Testis (tissue), 2 donors: ENCODE measurements at regions not wholly inside any gene's neighbourhood (a gene's known extent, or its start where the extent isn't known, plus 50 kb on each side); places are given as distances from the start of the nearest gene placed in this dataset.

Experiments used
- POLR2A ChIP-seq: fragments of 450-650 bp; IDR thresholded peaks from one replicate; pipeline ENCODE4 v1.6.1; 2017; ENCODE audit warnings: antibody characterized with exemption, mild to moderate bottlenecking, moderate library complexity
- TF ChIP-seq, protein P1 (sequence below), 3 experiments: fragments of 450-650 bp in 2 of 3; fragments of 200-600 bp in 1 of 3; sonication (generic) in 1 of 3; IDR thresholded peaks; one replicate each; pipeline ENCODE4 v1.5.1; 2016 to 2019; ENCODE audit warnings: antibody characterized with exemption in 3 of 3, mild to moderate bottlenecking in 2 of 3, moderate library complexity in 1 of 3

DNA sequence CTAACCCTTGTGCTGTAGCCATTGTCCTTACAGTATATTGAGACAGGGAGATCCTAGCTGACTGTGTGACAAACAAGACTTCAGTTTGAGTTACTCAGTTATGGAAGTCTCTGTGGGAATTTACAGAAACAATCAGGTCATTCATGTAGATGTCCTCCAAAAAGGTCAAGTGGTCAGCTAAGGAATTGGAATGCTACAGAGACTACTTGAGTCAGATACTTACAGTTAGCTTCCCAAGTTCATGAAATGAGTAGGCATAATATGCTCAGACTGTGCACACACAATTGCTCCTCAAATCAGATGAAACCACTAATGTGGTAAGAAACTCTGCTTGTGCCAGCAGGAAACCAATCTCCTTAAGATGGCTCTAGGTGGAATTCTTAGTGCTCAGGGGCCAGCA is 985.7 kb downstream of the NSUN3 start:
- TF ChIP-seq POLR2A = no peak
- TF ChIP-seq, protein P1, sequence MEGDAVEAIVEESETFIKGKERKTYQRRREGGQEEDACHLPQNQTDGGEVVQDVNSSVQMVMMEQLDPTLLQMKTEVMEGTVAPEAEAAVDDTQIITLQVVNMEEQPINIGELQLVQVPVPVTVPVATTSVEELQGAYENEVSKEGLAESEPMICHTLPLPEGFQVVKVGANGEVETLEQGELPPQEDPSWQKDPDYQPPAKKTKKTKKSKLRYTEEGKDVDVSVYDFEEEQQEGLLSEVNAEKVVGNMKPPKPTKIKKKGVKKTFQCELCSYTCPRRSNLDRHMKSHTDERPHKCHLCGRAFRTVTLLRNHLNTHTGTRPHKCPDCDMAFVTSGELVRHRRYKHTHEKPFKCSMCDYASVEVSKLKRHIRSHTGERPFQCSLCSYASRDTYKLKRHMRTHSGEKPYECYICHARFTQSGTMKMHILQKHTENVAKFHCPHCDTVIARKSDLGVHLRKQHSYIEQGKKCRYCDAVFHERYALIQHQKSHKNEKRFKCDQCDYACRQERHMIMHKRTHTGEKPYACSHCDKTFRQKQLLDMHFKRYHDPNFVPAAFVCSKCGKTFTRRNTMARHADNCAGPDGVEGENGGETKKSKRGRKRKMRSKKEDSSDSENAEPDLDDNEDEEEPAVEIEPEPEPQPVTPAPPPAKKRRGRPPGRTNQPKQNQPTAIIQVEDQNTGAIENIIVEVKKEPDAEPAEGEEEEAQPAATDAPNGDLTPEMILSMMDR (IDR thresholded peaks at IDR 0.05) = no peak
